Heart right ventricle (tissue), 16 donors: ENCODE measurements at regions not wholly inside any gene's neighbourhood (a gene's known extent, or its start where the extent isn't known, plus 50 kb on each side); places are given as distances from the start of the nearest gene placed in this dataset.

Experiments used
- ATAC-seq, 8 donors: fragments of 200-7000 bp; cut with Tn5 transposase; one replicate each; pipeline ENCODE4 v1.9.1; 2020; ENCODE audit warnings: mild to moderate bottlenecking in 8 of 8, moderate library complexity in 8 of 8, moderate number of reproducible peaks in 1 of 8
- DNase-seq, 2 donors: peaks; one replicate each; pipeline ENCODE4 v3.0.0-alpha.2; 2020
- H3K27ac ChIP-seq, 10 donors: fragments of 200-600 bp; sonication (generic) in 2 of 10; one replicate each; pipeline versions ENCODE4 v1.5.0 to v1.8.0; 2020 to 2022; ENCODE audit warnings: mild to moderate bottlenecking in 3 of 10
- H3K27me3 ChIP-seq, 7 donors: fragments of 200-600 bp; one replicate each; pipeline ENCODE4 v1.8.0; 2021 to 2022; ENCODE audit warnings: mild to moderate bottlenecking in 2 of 7
- H3K36me3 ChIP-seq, 9 donors: fragments of 200-600 bp; sonication (generic) in 1 of 9; one replicate each; pipeline versions ENCODE4 v1.5.0 to v1.8.0; 2020 to 2022; ENCODE audit warnings: mild to moderate bottlenecking in 2 of 9
- H3K4me1 ChIP-seq, 9 donors: fragments of 200-600 bp; sonication (generic) in 1 of 9; one replicate each; pipeline versions ENCODE4 v1.5.0 to v1.8.0; 2020 to 2022; ENCODE audit warnings: mild to moderate bottlenecking in 4 of 9
- H3K4me3 ChIP-seq, 10 donors: fragments of 200-600 bp; sonication (generic) in 2 of 10; one replicate each; pipeline versions ENCODE4 v1.5.0 to v1.8.0; 2020 to 2022; ENCODE audit warnings: mild to moderate bottlenecking in 7 of 10, moderate library complexity in 2 of 10
- H3K9me3 ChIP-seq, 11 donors: fragments of 200-600 bp in 10 of 11; sonication (generic) in 2 of 11; one replicate each; pipeline versions ENCODE4 v1.5.0 to v1.8.0; 2013 to 2022; ENCODE audit warnings: mild to moderate bottlenecking in 2 of 11, control low read depth in 1 of 11, moderate library complexity in 1 of 11
- WGBS, 2 donors: extraction: QIAGEN DNeasy Blood & Tissue Kit; methylation state at CpG; one replicate each; pipeline ENCODE4 v1.1.7; 2013; ENCODE audit warnings: inconsistent platforms in 1 of 2; 5-methylcytosine and 5-hydroxymethylcytosine counted together
- intact Hi-C, 10 donors: fragments of 100-400 bp; cut with DNase I; formaldehyde crosslinking; loops; one replicate each; pipeline versions ENCODE4 v1.11.1 to v1.14.2; 2022
- TF ChIP-seq, protein P1 (sequence below), 9 donors: fragments of 200-600 bp; sonication (generic) in 2 of 9; IDR thresholded peaks; one replicate each; pipeline versions ENCODE4 v1.5.0 to v1.8.0; 2021 to 2022; ENCODE audit warnings: antibody characterized with exemption in 9 of 9, mild to moderate bottlenecking in 5 of 9, moderate library complexity in 1 of 9
- donor health status: Arrhythmogenic right ventricular cardiomyopathy.
- donor health status: ischemic (EF 13 %, LVEDD 7.1; RV severe dilation, severe dysfunction).
- donor health status: healthy with polysubstance abuse.
- donor health status: DM: no; HTN: yes; CAD: no.
- donor health status: DM: no; HTN: no; CAD: no.
- donor health status: ischemic (EF 25% LVEDD 6.9; RV normal size, moderate dysfunction).
- donor health status: ischemic (EF 25% LVEDD 5.7; RV mildly dilated, moderate dysfunction).
- donor health status: healthy.
- donor health status: DM: yes; HTN: yes; CAD: no.
- donor health status: Ischemic cardiomyopathy.
- donor health status: ischemic (EF 35%, LVEDD 5.7; RV mildly dilated, moderate dysfunction).
- donor health status: nonischemic (EF 11% LVEDD 7.7; RV severe dilation, severe dysfunction).
- donor health status: DM: yes; HTN: yes; CAD: no.
- donor health status: PGD.
- donor health status: ischemic (EF 29% LVEDD 5.4; RV normal size, mild dysfunction).
- donor health status: nonischemic (EF 23%, LVEDD 6.1; RV moderate dilation, normal function).

DNA sequence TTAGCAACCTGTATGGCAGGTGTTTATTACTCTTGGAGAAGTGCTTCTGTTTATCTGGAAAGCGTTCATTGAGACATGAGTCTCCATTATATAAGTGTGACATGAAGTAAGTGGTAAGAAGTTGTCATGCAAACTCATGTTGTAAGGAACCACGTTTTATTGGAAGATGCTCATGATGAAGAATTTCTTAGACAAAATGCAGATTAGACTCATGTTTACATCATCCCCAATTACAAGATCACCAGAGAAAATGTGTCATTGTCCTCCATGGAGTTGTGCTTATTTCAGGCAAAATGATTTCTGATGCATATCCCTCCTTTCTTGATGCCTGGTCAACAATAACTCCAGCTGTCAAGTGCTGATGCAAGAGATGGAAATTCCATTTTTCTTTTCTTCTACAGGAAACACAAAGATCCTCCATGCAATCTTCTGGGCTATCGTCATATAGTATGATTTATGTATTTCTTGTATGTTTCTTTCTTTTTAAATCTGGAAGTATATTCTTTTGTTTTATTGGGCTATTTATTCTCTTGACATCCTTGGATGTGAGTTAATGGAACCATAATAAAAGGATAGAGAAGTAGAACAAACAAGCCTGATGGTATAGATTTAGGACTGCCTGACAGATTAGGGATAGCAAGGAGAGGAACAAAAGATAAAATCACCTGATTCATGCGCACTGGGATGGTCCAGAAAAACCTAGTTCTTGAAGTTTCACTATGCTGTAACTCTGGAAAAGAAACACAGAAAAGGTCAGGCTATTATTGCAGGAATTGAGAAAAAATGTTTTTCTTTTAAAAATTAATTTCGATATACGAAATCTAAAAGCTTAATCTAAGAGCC, 50.7 kb upstream of the DIAPH3 start:
- WGBS, 2 donors = 84 to 86% methylated on average over 6 of the region's 6 CpGs
- no peaks in the 10 kb centered on the region for H3K36me3 ChIP-seq
- DNase-seq (no peak), ATAC-seq (no peak)
- peaks cover 0 to under 1% (median 0%) of the 10 kb centered on the region in 11 donors for H3K9me3 ChIP-seq
- H3K27me3 ChIP-seq = peaks cover 0 to 8% (median 0%) of the 10 kb centered on the region in 7 donors
- intact Hi-C loops = no loop called here
- H3K4me3 ChIP-seq = no peak overlapping the region
- no peak overlapping the region for H3K27ac ChIP-seq
- TF ChIP-seq, protein P1, sequence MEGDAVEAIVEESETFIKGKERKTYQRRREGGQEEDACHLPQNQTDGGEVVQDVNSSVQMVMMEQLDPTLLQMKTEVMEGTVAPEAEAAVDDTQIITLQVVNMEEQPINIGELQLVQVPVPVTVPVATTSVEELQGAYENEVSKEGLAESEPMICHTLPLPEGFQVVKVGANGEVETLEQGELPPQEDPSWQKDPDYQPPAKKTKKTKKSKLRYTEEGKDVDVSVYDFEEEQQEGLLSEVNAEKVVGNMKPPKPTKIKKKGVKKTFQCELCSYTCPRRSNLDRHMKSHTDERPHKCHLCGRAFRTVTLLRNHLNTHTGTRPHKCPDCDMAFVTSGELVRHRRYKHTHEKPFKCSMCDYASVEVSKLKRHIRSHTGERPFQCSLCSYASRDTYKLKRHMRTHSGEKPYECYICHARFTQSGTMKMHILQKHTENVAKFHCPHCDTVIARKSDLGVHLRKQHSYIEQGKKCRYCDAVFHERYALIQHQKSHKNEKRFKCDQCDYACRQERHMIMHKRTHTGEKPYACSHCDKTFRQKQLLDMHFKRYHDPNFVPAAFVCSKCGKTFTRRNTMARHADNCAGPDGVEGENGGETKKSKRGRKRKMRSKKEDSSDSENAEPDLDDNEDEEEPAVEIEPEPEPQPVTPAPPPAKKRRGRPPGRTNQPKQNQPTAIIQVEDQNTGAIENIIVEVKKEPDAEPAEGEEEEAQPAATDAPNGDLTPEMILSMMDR (IDR thresholded peaks at IDR 0.05) = no peak
- no peaks in the 10 kb centered on the region for H3K4me1 ChIP-seq

DNA sequence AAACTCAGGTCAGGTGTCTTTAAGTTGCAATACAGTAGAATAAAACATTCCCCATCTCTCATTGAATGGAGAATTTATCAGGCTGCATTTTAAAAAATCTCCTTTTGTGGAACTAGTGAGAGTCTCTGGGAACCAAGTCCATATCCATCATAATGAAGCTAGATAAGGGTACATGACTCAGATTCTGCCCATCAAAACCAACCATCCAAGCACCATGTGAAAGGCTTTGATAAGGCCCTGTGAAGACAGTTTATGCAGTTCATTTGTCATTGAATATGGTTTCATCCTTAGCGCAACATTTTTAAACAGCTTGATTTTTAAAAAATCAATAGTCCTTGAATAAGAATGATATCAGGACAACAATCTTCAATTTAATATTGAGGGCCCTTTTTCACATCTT, 56.3 kb upstream of the DIAPH3 start:
- no peak overlapping the region for H3K27ac ChIP-seq
- WGBS, 2 donors = 88 to 91% methylated on average over 1 of the region's 1 CpG
- intact Hi-C loops = no loop called here
- ATAC-seq (no peak), DNase-seq (no peak)
- no peaks in the 10 kb centered on the region for H3K9me3 ChIP-seq
- no peak overlapping the region for H3K4me3 ChIP-seq
- no peaks in the 10 kb centered on the region for H3K36me3 ChIP-seq
- peaks cover 0 to 6% (median 0%) of the 10 kb centered on the region in 7 donors for H3K27me3 ChIP-seq
- TF ChIP-seq, protein P1 (IDR thresholded peaks at IDR 0.05) = no peak
- H3K4me1 ChIP-seq = no peaks in the 10 kb centered on the region

DNA sequence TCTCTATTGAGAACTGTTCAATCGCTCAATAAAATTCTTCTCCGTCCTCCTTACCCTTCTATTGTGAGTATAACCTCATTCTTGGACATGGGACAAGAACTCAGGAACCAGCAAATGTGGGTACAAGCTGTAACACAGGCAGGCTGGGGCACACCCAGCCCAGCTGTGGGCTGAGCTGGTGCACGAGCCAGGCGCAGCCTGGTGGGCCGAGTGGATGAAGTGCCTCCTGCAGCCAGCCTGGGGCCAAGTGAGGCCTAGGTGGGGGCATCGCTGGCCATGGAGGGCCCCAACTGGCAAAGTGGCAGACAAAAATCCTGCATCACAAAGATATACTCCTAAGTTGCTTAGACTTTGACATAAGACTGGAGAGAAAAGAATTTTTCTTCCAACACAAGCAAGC, 57.9 kb upstream of the DIAPH3 start:
- Histone ChIP-seq H3K9me3 (no peaks in the 10 kb centered on the region), H3K27me3 (peaks cover 0 to 7% (median 0%) of the 10 kb centered on the region in 7 donors), H3K4me1 (no peaks in the 10 kb centered on the region), H3K27ac (no peak overlapping the region), H3K36me3 (no peaks in the 10 kb centered on the region), H3K4me3 (no peak overlapping the region)
- 82 to 91% methylated on average over 6 of the region's 6 CpGs for WGBS, 2 donors
- TF ChIP-seq, protein P1 (IDR thresholded peaks at IDR 0.05) = no peak
- DNase-seq (no peak), ATAC-seq (no peak)
- intact Hi-C loops = no loop called here

GRCh38 chr13:60226507-60226906, 62.8 kb upstream of the DIAPH3 start:
- WGBS, 2 donors = 23 to 26% methylated on average over 3 of the region's 3 CpGs
- intact Hi-C loops = no loop called here
- ATAC-seq = no peak

More at GRCh38 chr13:60226507-60226906, 62.8 kb upstream of the DIAPH3 start:
- Histone ChIP-seq H3K4me3 (no peak overlapping the region), H3K9me3 (no peaks in the 10 kb centered on the region), H3K4me1 (peaks cover 0 to 4% (median 0%) of the 10 kb centered on the region in 9 donors), H3K27ac (no peak overlapping the region), H3K36me3 (no peaks in the 10 kb centered on the region), H3K27me3 (peaks cover 0 to 19% (median 0%) of the 10 kb centered on the region in 7 donors)
- no peak for DNase-seq
- TF ChIP-seq, protein P1 (IDR thresholded peaks at IDR 0.05) = peak in 5 of 9 donors; percentile 11 to 45 (median 26)
